Left renal pelvis (tissue), 4 donors: ENCODE measurements at regions not wholly inside any gene's neighbourhood (a gene's known extent, or its start where the extent isn't known, plus 50 kb on each side); places are given as distances from the start of the nearest gene placed in this dataset.

ENCODE experiments used
- DNase-seq, 4 donors: peaks; one replicate each; pipeline ENCODE4 v3.0.0-alpha.2; 2013; ENCODE audit warnings: low read depth in 4 of 4, low spot score in 3 of 4

GRCh38 chr2:139963863-139964355 is 1183.7 kb upstream of the NXPH2 start:
- no peak for DNase-seq

GRCh38 chr2:139949242-139949972 is 1169.2 kb upstream of the NXPH2 start:
- no peak for DNase-seq

- DNase-seq = no peak
Observed at GRCh38 chr2:139946690-139947089, 1166.5 kb upstream of the NXPH2 start.

GRCh38 chr2:139940686-139941085 is 1160.5 kb upstream of the NXPH2 start:
- DNase-seq = no peak

GRCh38 chr2:139925903-139926302 is 1145.7 kb upstream of the NXPH2 start:
- no peak for DNase-seq

- DNase-seq = no peak
Observed at GRCh38 chr2:139924070-139924469, 1143.9 kb upstream of the NXPH2 start.

GRCh38 chr2:139918982-139919381 is 1138.8 kb upstream of the NXPH2 start:
- DNase-seq = no peak

- no peak for DNase-seq
Observed at GRCh38 chr2:139917690-139918384, 1137.6 kb upstream of the NXPH2 start.

GRCh38 chr2:139916822-139917221 is 1136.6 kb upstream of the NXPH2 start:
- no peak for DNase-seq

GRCh38 chr2:139911160-139911559 is 1131.0 kb upstream of the NXPH2 start:
- no peak for DNase-seq

GRCh38 chr2:139909136-139909535 is 1128.9 kb upstream of the NXPH2 start:
- DNase-seq = no peak

- DNase-seq = no peak
Observed at GRCh38 chr2:139905624-139906023, 1125.4 kb upstream of the NXPH2 start.

- no peak for DNase-seq
Observed at GRCh38 chr2:139891636-139892035, 1111.4 kb upstream of the NXPH2 start.

- no peak for DNase-seq
Observed at GRCh38 chr2:139885921-139886498, 1105.8 kb upstream of the NXPH2 start.

GRCh38 chr2:139876964-139877363 is 1096.8 kb upstream of the NXPH2 start:
- DNase-seq = no peak

- DNase-seq = no peak
Observed at GRCh38 chr2:139876321-139876720, 1096.1 kb upstream of the NXPH2 start.

- DNase-seq = no peak
Observed at GRCh38 chr2:139872503-139872902, 1092.3 kb upstream of the NXPH2 start.

- no peak for DNase-seq
Observed at GRCh38 chr2:139872032-139872431, 1091.8 kb upstream of the NXPH2 start.

GRCh38 chr2:139867601-139868226 is 1087.5 kb upstream of the NXPH2 start:
- no peak for DNase-seq

- DNase-seq = no peak
Observed at GRCh38 chr2:139864821-139865302, 1084.7 kb upstream of the NXPH2 start.
